Activated CD4-positive, alpha-beta memory T cell treated with anti-CD3 and anti-CD28 coated beads for 36 hours (primary cell): ENCODE measurements at regions not wholly inside any gene's neighbourhood (a gene's known extent, or its start where the extent isn't known, plus 50 kb on each side); places are given as distances from the start of the nearest gene placed in this dataset.

Experiments used
- CTCF ChIA-PET: fragments of 350-600 bp; sonication (Branson Sonifier 250); formaldehyde crosslinking; loops from one replicate; lab custom pipeline; 2021; ENCODE audit warnings: antibody characterized with exemption, inconsistent platforms; lab: Charles Lee
- POLR2A ChIA-PET: fragments of 350-600 bp; sonication (Branson Sonifier 250); formaldehyde crosslinking; loops from one replicate; lab custom pipeline; 2021; ENCODE audit warnings: antibody characterized with exemption; lab: Charles Lee
- DNase-seq: peaks from one replicate; pipeline ENCODE4 v3.0.0-alpha.2; 2020
- H3K27ac Mint-ChIP-seq: one replicate; pipeline ENCODE4 v1.8.0; 2021; ENCODE audit warnings: mixed read lengths
- H3K27me3 Mint-ChIP-seq: one replicate; pipeline ENCODE4 v1.8.0; 2021; ENCODE audit warnings: mixed read lengths
- H3K36me3 Mint-ChIP-seq: one replicate; pipeline ENCODE4 v1.8.0; 2021; ENCODE audit warnings: mixed read lengths
- H3K4me1 Mint-ChIP-seq: one replicate; pipeline ENCODE4 v1.8.0; 2021; ENCODE audit warnings: low read depth, mixed read lengths
- H3K4me3 Mint-ChIP-seq: one replicate; pipeline ENCODE4 v1.8.0; 2021; ENCODE audit warnings: mild to moderate bottlenecking, mixed read lengths
- H3K9me3 Mint-ChIP-seq: one replicate; pipeline ENCODE4 v1.8.0; 2021; ENCODE audit warnings: mixed read lengths
- intact Hi-C: fragments of 100-400 bp; cut with micrococcal nuclease; formaldehyde crosslinking; loops from one replicate; pipeline ENCODE4 v1.15.1; 2023

- no peak overlapping the region for H3K4me3 Mint-ChIP-seq
- DNase-seq: no peak
- intact Hi-C loops: no loop called here
- POLR2A ChIA-PET: no interaction called here
- H3K27ac Mint-ChIP-seq: no peak overlapping the region
- CTCF ChIA-PET: no interaction called here
- no peaks in the 10 kb centered on the region for H3K4me1 Mint-ChIP-seq
- peaks cover 4% of the 10 kb centered on the region for H3K9me3 Mint-ChIP-seq
- no peaks in the 10 kb centered on the region for H3K36me3 Mint-ChIP-seq
- peaks cover 6% of the 10 kb centered on the region for H3K27me3 Mint-ChIP-seq
These were observed 161.9 kb upstream of the TSHZ3 start for GRCh38 chr19:31511098-31511497.

GRCh38 chr19:31511696-31512095, 162.5 kb upstream of the TSHZ3 start:
- Mint-ChIP-seq H3K9me3 (peaks cover 4% of the 10 kb centered on the region), H3K4me3 (no peak overlapping the region), H3K27ac (no peak overlapping the region), H3K36me3 (no peaks in the 10 kb centered on the region), H3K4me1 (no peaks in the 10 kb centered on the region), H3K27me3 (peaks cover 6% of the 10 kb centered on the region)
- intact Hi-C loops: no loop called here
- ChIA-PET CTCF (no interaction called here), POLR2A (no interaction called here)
- no peak for DNase-seq

- ChIA-PET CTCF (no interaction called here), POLR2A (no interaction called here)
- no peaks in the 10 kb centered on the region for H3K4me1 Mint-ChIP-seq
- peaks cover 4% of the 10 kb centered on the region for H3K9me3 Mint-ChIP-seq
- H3K36me3 Mint-ChIP-seq: no peaks in the 10 kb centered on the region
- DNase-seq: no peak
- intact Hi-C loops: no loop called here
- H3K27me3 Mint-ChIP-seq: peaks cover 6% of the 10 kb centered on the region
- H3K27ac Mint-ChIP-seq: no peak overlapping the region
- H3K4me3 Mint-ChIP-seq: no peak overlapping the region
These were observed 163.1 kb upstream of the TSHZ3 start for GRCh38 chr19:31512181-31512970.

- Mint-ChIP-seq H3K9me3 (peaks cover 3% of the 10 kb centered on the region), H3K27me3 (peaks cover 4% of the 10 kb centered on the region), H3K36me3 (no peaks in the 10 kb centered on the region), H3K4me3 (no peak overlapping the region), H3K27ac (no peak overlapping the region), H3K4me1 (no peaks in the 10 kb centered on the region)
- POLR2A ChIA-PET: no interaction called here
- intact Hi-C loops: no loop called here
- DNase-seq: no peak
- CTCF ChIA-PET: no interaction called here
These were observed 164.6 kb upstream of the TSHZ3 start for GRCh38 chr19:31513841-31514240.

- Mint-ChIP-seq H3K9me3 (peaks cover 9% of the 10 kb centered on the region), H3K4me1 (no peaks in the 10 kb centered on the region), H3K27ac (no peak overlapping the region), H3K4me3 (no peak overlapping the region), H3K36me3 (no peaks in the 10 kb centered on the region), H3K27me3 (no peaks in the 10 kb centered on the region)
- no peak for DNase-seq
- ChIA-PET CTCF (no interaction called here), POLR2A (no interaction called here)
- intact Hi-C loops: no loop called here
These were observed 166.7 kb upstream of the TSHZ3 start for GRCh38 chr19:31515931-31516330.

- Mint-ChIP-seq H3K36me3 (no peaks in the 10 kb centered on the region), H3K27me3 (no peaks in the 10 kb centered on the region), H3K4me3 (no peak overlapping the region), H3K4me1 (no peaks in the 10 kb centered on the region), H3K9me3 (peaks cover 10% of the 10 kb centered on the region), H3K27ac (no peak overlapping the region)
- ChIA-PET CTCF (no interaction called here), POLR2A (no interaction called here)
- intact Hi-C loops: no loop called here
- DNase-seq: no peak
These were observed 167.5 kb upstream of the TSHZ3 start for GRCh38 chr19:31516756-31517155.

- no peak overlapping the region for H3K27ac Mint-ChIP-seq
- H3K9me3 Mint-ChIP-seq: peaks cover 10% of the 10 kb centered on the region
- DNase-seq: no peak
- intact Hi-C loops: no loop called here
- H3K4me1 Mint-ChIP-seq: no peaks in the 10 kb centered on the region
- CTCF ChIA-PET: no interaction called here
- POLR2A ChIA-PET: no interaction called here
- H3K36me3 Mint-ChIP-seq: no peaks in the 10 kb centered on the region
- H3K27me3 Mint-ChIP-seq: no peaks in the 10 kb centered on the region
- H3K4me3 Mint-ChIP-seq: no peak overlapping the region
These were observed 168.3 kb upstream of the TSHZ3 start for GRCh38 chr19:31517224-31518180.

- CTCF ChIA-PET: interaction anchor here (0.6 kb wide), 1 partner anchor 536 kb away, joined by 3 read pairs; no protein-coding TSS in a partner anchor
- H3K27me3 Mint-ChIP-seq: no peaks in the 10 kb centered on the region
These were observed 169.2 kb upstream of the TSHZ3 start for GRCh38 chr19:31518216-31519020.

GRCh38 chr19:31519256-31519655, 170.0 kb upstream of the TSHZ3 start:
- Mint-ChIP-seq H3K36me3 (no peaks in the 10 kb centered on the region), H3K4me3 (no peak overlapping the region), H3K9me3 (peaks cover 10% of the 10 kb centered on the region), H3K27ac (no peak overlapping the region), H3K27me3 (no peaks in the 10 kb centered on the region), H3K4me1 (no peaks in the 10 kb centered on the region)
- CTCF ChIA-PET: no interaction called here
- DNase-seq: no peak
- POLR2A ChIA-PET: no interaction called here
- intact Hi-C loops: no loop called here

More at GRCh38 chr19:31518216-31519020, 169.2 kb upstream of the TSHZ3 start:
- DNase-seq: no peak
- H3K9me3 Mint-ChIP-seq: peaks cover 10% of the 10 kb centered on the region
- no peak overlapping the region for H3K4me3 Mint-ChIP-seq
- no peak overlapping the region for H3K27ac Mint-ChIP-seq
- POLR2A ChIA-PET: no interaction called here
- no peaks in the 10 kb centered on the region for H3K36me3 Mint-ChIP-seq
- H3K4me1 Mint-ChIP-seq: no peaks in the 10 kb centered on the region
- intact Hi-C loops: no loop called here

GRCh38 chr19:31519908-31520307, 170.7 kb upstream of the TSHZ3 start:
- Mint-ChIP-seq H3K9me3 (peaks cover 15% of the 10 kb centered on the region), H3K4me3 (no peak overlapping the region), H3K4me1 (no peaks in the 10 kb centered on the region), H3K36me3 (peaks cover 3% of the 10 kb centered on the region), H3K27ac (no peak overlapping the region), H3K27me3 (no peaks in the 10 kb centered on the region)
- no peak for DNase-seq
- intact Hi-C loops: no loop called here
- CTCF ChIA-PET: no interaction called here
- POLR2A ChIA-PET: no interaction called here

GRCh38 chr19:31520633-31521032, 171.4 kb upstream of the TSHZ3 start:
- CTCF ChIA-PET: no interaction called here
- no peak for DNase-seq
- Mint-ChIP-seq H3K27ac (no peak overlapping the region), H3K27me3 (peaks cover 2% of the 10 kb centered on the region), H3K4me1 (no peaks in the 10 kb centered on the region), H3K36me3 (peaks cover 3% of the 10 kb centered on the region), H3K4me3 (no peak overlapping the region), H3K9me3 (peaks cover 19% of the 10 kb centered on the region)
- intact Hi-C loops: no loop called here
- POLR2A ChIA-PET: no interaction called here

GRCh38 chr19:31525610-31526147, 176.4 kb upstream of the TSHZ3 start:
- no peak for DNase-seq
- Mint-ChIP-seq H3K4me1 (no peaks in the 10 kb centered on the region), H3K27me3 (peaks cover 2% of the 10 kb centered on the region), H3K36me3 (peaks cover 5% of the 10 kb centered on the region), H3K9me3 (peaks cover 21% of the 10 kb centered on the region), H3K27ac (no peak overlapping the region), H3K4me3 (no peak overlapping the region)
- intact Hi-C loops: no loop called here
- ChIA-PET POLR2A (no interaction called here), CTCF (no interaction called here)
